Right forelimb (tissue), 1 donor: ENCODE measurements at regions not wholly inside any gene's neighbourhood (a gene's known extent, or its start where the extent isn't known, plus 50 kb on each side); places are given as distances from the start of the nearest gene placed in this dataset.

Experiments used
- DNase-seq: peaks from one replicate; pipeline ENCODE4 v3.0.0-alpha.2; 2018

GRCh38 chr10:71127773-71128172, 84.6 kb upstream of the UNC5B start:
- DNase-seq: no peak

- DNase-seq: no peak
Measured at GRCh38 chr10:71128311-71128980, 83.9 kb upstream of the UNC5B start.

- no peak for DNase-seq
Measured at GRCh38 chr10:71131096-71131495, 81.3 kb upstream of the UNC5B start.

GRCh38 chr10:71131508-71132088, 80.8 kb upstream of the UNC5B start:
- DNase-seq: no peak

GRCh38 chr10:71132321-71132810, 80.0 kb upstream of the UNC5B start:
- DNase-seq: no peak

- no peak for DNase-seq
Measured at GRCh38 chr10:71133710-71134686, 78.4 kb upstream of the UNC5B start.

GRCh38 chr10:71134732-71135211, 77.6 kb upstream of the UNC5B start:
- no peak for DNase-seq

- DNase-seq: no peak
Measured at GRCh38 chr10:71135236-71135635, 77.1 kb upstream of the UNC5B start.

- DNase-seq: no peak
Measured at GRCh38 chr10:71136036-71136721, 76.2 kb upstream of the UNC5B start.

GRCh38 chr10:71137701-71138100, 74.7 kb upstream of the UNC5B start:
- DNase-seq: no peak

GRCh38 chr10:71138166-71138830, 74.1 kb upstream of the UNC5B start:
- no peak for DNase-seq

GRCh38 chr10:71141528-71141927, 70.8 kb upstream of the UNC5B start:
- DNase-seq: no peak

- no peak for DNase-seq
Measured at GRCh38 chr10:71143170-71143569, 69.2 kb upstream of the UNC5B start.

- no peak for DNase-seq
Measured at GRCh38 chr10:71143610-71144009, 68.8 kb upstream of the UNC5B start.

GRCh38 chr10:71144824-71145223, 67.5 kb upstream of the UNC5B start:
- DNase-seq: no peak

GRCh38 chr10:71145352-71145945, 66.9 kb upstream of the UNC5B start:
- DNase-seq: no peak

GRCh38 chr10:71150796-71151195, 61.6 kb upstream of the UNC5B start:
- DNase-seq: no peak

GRCh38 chr10:71152043-71152442, 60.3 kb upstream of the UNC5B start:
- DNase-seq: no peak

GRCh38 chr10:71156436-71156835, 55.9 kb upstream of the UNC5B start:
- DNase-seq: no peak

GRCh38 chr10:71157435-71157834, 54.9 kb upstream of the UNC5B start:
- no peak for DNase-seq

- DNase-seq: no peak
Measured at GRCh38 chr10:71158251-71158650, 54.1 kb upstream of the UNC5B start.

GRCh38 chr10:71158902-71159301, 53.5 kb upstream of the UNC5B start:
- DNase-seq: no peak
